Ovary (tissue), 3 donors: ENCODE measurements at regions not wholly inside any gene's neighbourhood (a gene's known extent, or its start where the extent isn't known, plus 50 kb on each side); places are given as distances from the start of the nearest gene placed in this dataset.

Source experiments
- POLR2A ChIP-seq: fragments of 450-650 bp; IDR thresholded peaks from one replicate; pipeline ENCODE4 v1.6.1; 2017; ENCODE audit warnings: antibody characterized with exemption, mild to moderate bottlenecking, moderate library complexity
- TF ChIP-seq, protein P1 (sequence below), 3 donors: fragments of 450-650 bp in 2 of 3; fragments of 200-600 bp in 1 of 3; IDR thresholded peaks; one replicate each; pipeline versions ENCODE4 v1.5.1 to v1.8.0; 2016 to 2022; ENCODE audit warnings: antibody characterized with exemption in 3 of 3, mild to moderate bottlenecking in 1 of 3
- donor health status: DM: no; HTN: no; CAD: no.

DNA sequence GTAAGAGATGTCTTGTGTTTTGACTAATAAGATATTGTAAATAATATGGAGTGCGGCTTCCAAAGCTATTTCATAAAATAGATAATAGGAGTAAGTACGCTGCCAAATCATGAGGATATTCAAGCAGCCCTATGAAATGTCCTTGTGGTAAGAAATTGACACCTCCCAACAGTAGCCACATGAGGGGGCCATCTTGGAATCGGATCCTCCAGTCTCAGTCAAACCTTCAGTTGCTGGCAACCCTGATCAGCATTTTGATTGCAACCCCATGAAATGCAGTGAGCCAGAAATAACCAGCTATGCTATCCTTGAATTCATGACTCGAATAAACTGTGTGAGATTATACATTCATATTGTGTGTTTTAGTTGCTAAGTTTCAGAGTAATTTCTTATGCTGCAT lies 212.4 kb downstream of the PLA2G4A start:
- TF ChIP-seq, protein P1, sequence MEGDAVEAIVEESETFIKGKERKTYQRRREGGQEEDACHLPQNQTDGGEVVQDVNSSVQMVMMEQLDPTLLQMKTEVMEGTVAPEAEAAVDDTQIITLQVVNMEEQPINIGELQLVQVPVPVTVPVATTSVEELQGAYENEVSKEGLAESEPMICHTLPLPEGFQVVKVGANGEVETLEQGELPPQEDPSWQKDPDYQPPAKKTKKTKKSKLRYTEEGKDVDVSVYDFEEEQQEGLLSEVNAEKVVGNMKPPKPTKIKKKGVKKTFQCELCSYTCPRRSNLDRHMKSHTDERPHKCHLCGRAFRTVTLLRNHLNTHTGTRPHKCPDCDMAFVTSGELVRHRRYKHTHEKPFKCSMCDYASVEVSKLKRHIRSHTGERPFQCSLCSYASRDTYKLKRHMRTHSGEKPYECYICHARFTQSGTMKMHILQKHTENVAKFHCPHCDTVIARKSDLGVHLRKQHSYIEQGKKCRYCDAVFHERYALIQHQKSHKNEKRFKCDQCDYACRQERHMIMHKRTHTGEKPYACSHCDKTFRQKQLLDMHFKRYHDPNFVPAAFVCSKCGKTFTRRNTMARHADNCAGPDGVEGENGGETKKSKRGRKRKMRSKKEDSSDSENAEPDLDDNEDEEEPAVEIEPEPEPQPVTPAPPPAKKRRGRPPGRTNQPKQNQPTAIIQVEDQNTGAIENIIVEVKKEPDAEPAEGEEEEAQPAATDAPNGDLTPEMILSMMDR (IDR thresholded peaks at IDR 0.05) = no peak
- no peak for TF ChIP-seq POLR2A
